ENCODE measurements at regions not wholly inside any gene's neighbourhood (a gene's known extent, or its start where the extent isn't known, plus 50 kb on each side); places are given as distances from the start of the nearest gene placed in this dataset.
A peak's percentile ranks its signal among the peaks of the same experiment; 100 is the strongest.
"Not testable (repeated sequence)": the region's sequence is repeated elsewhere in the genome, so short reads cannot be mapped to it uniquely, and the experiment has no call there.

GRCh38 chr9:62864481-62865469 is 1674.9 kb downstream of the SPATA31A7 start:
- peak overlapping the region; percentile 66 for H3K4me2 ChIP-seq

DNA sequence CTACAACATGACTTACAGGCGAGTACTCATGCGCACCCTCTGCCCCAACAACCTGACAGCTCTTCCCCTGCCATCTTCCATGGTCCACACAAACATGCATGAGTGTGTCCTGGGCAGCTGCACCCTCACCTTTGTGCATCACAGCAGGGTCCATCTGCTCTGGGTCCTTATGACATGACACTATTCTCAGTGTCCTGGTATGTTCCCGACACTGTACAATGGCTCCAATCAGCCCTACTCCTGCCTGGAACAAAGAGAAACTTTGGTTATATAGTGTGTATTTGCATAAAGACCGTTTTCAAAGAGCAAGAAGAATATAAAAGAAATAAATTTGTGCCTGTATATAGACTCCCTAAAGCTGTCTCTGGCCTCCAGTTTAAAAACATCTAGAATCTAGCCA is 1679.2 kb downstream of the SPATA31A7 start:
- not testable (repeated sequence) for H3K4me2 ChIP-seq; H2AFZ ChIP-seq; DNase-seq (ENCODE audit: low spot score); H3K36me3 ChIP-seq (replicated peaks; ENCODE audit: insufficient read depth, low read depth); H4K20me1 ChIP-seq (ENCODE audit: insufficient read depth, poor library complexity, severe bottlenecking); H3K4me1 ChIP-seq (ENCODE audit: insufficient read depth); H3K79me2 ChIP-seq; H3K4me3 ChIP-seq; H3K27ac ChIP-seq; H3K9me2 ChIP-seq (replicated peaks; ENCODE audit: insufficient read depth); H3K9me3 ChIP-seq (ENCODE audit: low read depth)
- peaks cover 62% of the 10 kb centered on the region for H3K27me3 ChIP-seq
- 76% methylated on average over 4 of the region's 4 CpGs for WGBS (ENCODE audit: low lambda C conversion rate, missing lambda C conversion rate)

More at GRCh38 chr9:62864481-62865469, 1674.9 kb downstream of the SPATA31A7 start:
- not testable (repeated sequence) for H3K9me3 ChIP-seq (ENCODE audit: low read depth); H3K27ac ChIP-seq; H3K9me2 ChIP-seq (replicated peaks; ENCODE audit: insufficient read depth); H3K4me1 ChIP-seq (ENCODE audit: insufficient read depth); H4K20me1 ChIP-seq (ENCODE audit: insufficient read depth, poor library complexity, severe bottlenecking); H3K36me3 ChIP-seq (replicated peaks; ENCODE audit: insufficient read depth, low read depth); H2AFZ ChIP-seq; H3K79me2 ChIP-seq; H3K4me3 ChIP-seq
- peak; percentile 41 for DNase-seq (ENCODE audit: low spot score)
- WGBS (ENCODE audit: low lambda C conversion rate, missing lambda C conversion rate) = 9% methylated on average over 28 of the region's 28 CpGs
- peaks cover 59% of the 10 kb centered on the region for H3K27me3 ChIP-seq
- TF ChIP-seq EZH2 (IDR thresholded peaks at IDR 0.05; ENCODE audit: borderline replicate concordance) = peak; percentile 45

GRCh38 chr9:62871765-62872164 is 1681.9 kb downstream of the SPATA31A7 start:
- H3K4me3 ChIP-seq; DNase-seq (ENCODE audit: low spot score); H3K9me2 ChIP-seq (replicated peaks; ENCODE audit: insufficient read depth); H3K4me2 ChIP-seq; H2AFZ ChIP-seq; H3K79me2 ChIP-seq; H3K27ac ChIP-seq; H4K20me1 ChIP-seq (ENCODE audit: insufficient read depth, poor library complexity, severe bottlenecking); H3K9me3 ChIP-seq (ENCODE audit: low read depth); H3K36me3 ChIP-seq (replicated peaks; ENCODE audit: insufficient read depth, low read depth); H3K4me1 ChIP-seq (ENCODE audit: insufficient read depth): not testable (repeated sequence)
- 39% methylated on average over 1 of the region's 1 CpG for WGBS (ENCODE audit: low lambda C conversion rate, missing lambda C conversion rate)
- peaks cover 49% of the 10 kb centered on the region for H3K27me3 ChIP-seq

- H3K4me3 ChIP-seq; H3K4me1 ChIP-seq (ENCODE audit: insufficient read depth); H3K79me2 ChIP-seq; H3K27ac ChIP-seq; H4K20me1 ChIP-seq (ENCODE audit: insufficient read depth, poor library complexity, severe bottlenecking); H3K4me2 ChIP-seq; DNase-seq (ENCODE audit: low spot score); H3K9me2 ChIP-seq (replicated peaks; ENCODE audit: insufficient read depth); H2AFZ ChIP-seq; H3K9me3 ChIP-seq (ENCODE audit: low read depth); H3K36me3 ChIP-seq (replicated peaks; ENCODE audit: insufficient read depth, low read depth): not testable (repeated sequence)
- H3K27me3 ChIP-seq = peaks cover 39% of the 10 kb centered on the region
- WGBS (ENCODE audit: low lambda C conversion rate, missing lambda C conversion rate) = 50% methylated on average over 10 of the region's 10 CpGs
These were observed 1684.4 kb downstream of the SPATA31A7 start for GRCh38 chr9:62874213-62874612.

DNA sequence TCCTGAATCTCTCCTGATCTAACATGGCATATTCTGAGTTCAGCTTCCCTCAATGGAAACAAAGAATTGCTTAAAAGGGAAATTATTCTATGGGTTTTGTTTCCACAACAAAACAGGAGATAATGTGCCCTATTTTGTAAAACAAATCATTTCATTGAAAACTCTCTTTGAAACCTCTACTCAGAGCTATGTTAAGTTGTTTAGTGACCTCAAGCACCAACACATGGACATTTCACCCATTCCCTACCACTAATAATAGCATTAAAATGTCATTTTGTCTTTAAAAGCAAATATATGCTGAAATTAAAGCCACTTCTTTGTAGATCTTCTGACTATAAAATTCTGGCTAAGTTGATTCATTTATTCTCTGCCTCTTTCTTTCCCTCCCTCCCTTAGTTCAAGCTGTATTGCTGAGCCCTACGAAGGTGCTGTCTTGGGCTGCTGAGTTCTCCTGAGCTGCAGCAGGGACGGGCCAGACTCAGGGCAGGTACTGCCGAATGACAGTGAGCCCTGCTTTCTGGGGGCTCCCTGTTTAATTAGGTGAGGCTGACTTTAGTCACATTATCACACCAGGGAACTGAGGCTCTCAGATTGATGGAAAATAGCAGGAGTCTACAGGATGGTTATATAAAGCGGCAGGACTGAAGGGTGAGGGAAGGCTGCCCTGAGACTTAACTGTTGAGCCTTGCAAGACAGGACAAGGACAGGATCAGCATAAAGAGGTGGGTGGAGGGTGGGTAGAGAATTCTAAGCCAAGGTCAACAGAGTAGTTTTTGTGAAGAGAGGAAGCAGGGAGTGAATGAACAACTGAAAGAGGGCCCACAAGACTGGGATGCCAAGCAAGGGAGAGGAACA is 1685.1 kb downstream of the SPATA31A7 start:
- H3K79me2 ChIP-seq; H3K27ac ChIP-seq; H2AFZ ChIP-seq; DNase-seq (ENCODE audit: low spot score); H3K9me3 ChIP-seq (ENCODE audit: low read depth); H3K9me2 ChIP-seq (replicated peaks; ENCODE audit: insufficient read depth); H3K4me1 ChIP-seq (ENCODE audit: insufficient read depth); H3K4me2 ChIP-seq; H3K36me3 ChIP-seq (replicated peaks; ENCODE audit: insufficient read depth, low read depth); H4K20me1 ChIP-seq (ENCODE audit: insufficient read depth, poor library complexity, severe bottlenecking); H3K4me3 ChIP-seq: not testable (repeated sequence)
- 26% methylated on average over 4 of the region's 4 CpGs for WGBS (ENCODE audit: low lambda C conversion rate, missing lambda C conversion rate)
- peaks cover 39% of the 10 kb centered on the region for H3K27me3 ChIP-seq

GRCh38 chr9:62877552-62877951 is 1687.7 kb downstream of the SPATA31A7 start:
- H2AFZ ChIP-seq; DNase-seq (ENCODE audit: low spot score); H3K4me1 ChIP-seq (ENCODE audit: insufficient read depth); H3K36me3 ChIP-seq (replicated peaks; ENCODE audit: insufficient read depth, low read depth); H3K27ac ChIP-seq; H4K20me1 ChIP-seq (ENCODE audit: insufficient read depth, poor library complexity, severe bottlenecking); H3K79me2 ChIP-seq; H3K9me3 ChIP-seq (ENCODE audit: low read depth); H3K4me3 ChIP-seq; H3K9me2 ChIP-seq (replicated peaks; ENCODE audit: insufficient read depth); H3K4me2 ChIP-seq: not testable (repeated sequence)
- peaks cover 33% of the 10 kb centered on the region for H3K27me3 ChIP-seq

GRCh38 chr9:62877987-62878386 is 1688.2 kb downstream of the SPATA31A7 start:
- H3K27me3 ChIP-seq = peaks cover 33% of the 10 kb centered on the region
- H3K4me2 ChIP-seq = not testable (repeated sequence)
- 63% methylated on average over 7 of the region's 7 CpGs for WGBS (ENCODE audit: low lambda C conversion rate, missing lambda C conversion rate)

DNA sequence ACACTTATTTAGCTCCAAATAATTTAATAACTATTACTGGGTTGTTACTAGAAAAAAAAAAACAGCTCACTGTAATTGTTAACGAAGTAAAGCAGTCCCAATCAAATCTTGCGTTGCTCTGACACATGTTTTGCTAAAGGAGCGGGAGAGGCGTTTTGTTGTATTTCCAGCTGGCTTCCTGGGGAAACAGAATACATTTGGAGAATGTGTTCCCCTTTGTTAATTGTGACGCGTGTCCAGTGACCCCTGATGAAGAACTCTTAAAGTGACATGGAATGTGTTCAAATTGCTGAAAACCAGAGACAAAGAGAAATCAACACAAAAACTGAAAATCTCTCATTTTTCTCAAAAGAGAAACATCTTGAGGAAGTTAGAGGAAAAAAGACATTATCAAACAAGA is 1690.6 kb downstream of the SPATA31A7 start:
- H3K79me2 ChIP-seq; H3K9me3 ChIP-seq (ENCODE audit: low read depth); H3K4me3 ChIP-seq; H3K36me3 ChIP-seq (replicated peaks; ENCODE audit: insufficient read depth, low read depth); H4K20me1 ChIP-seq (ENCODE audit: insufficient read depth, poor library complexity, severe bottlenecking); H3K4me2 ChIP-seq; H3K4me1 ChIP-seq (ENCODE audit: insufficient read depth); H3K27ac ChIP-seq; H2AFZ ChIP-seq; H3K9me2 ChIP-seq (replicated peaks; ENCODE audit: insufficient read depth): not testable (repeated sequence)
- peak; percentile 3 for DNase-seq (ENCODE audit: low spot score)
- WGBS (ENCODE audit: low lambda C conversion rate, missing lambda C conversion rate) = 70% methylated on average over 6 of the region's 6 CpGs
- peaks cover 19% of the 10 kb centered on the region for H3K27me3 ChIP-seq

More at GRCh38 chr9:62877987-62878386, 1688.2 kb downstream of the SPATA31A7 start:
- H3K79me2 ChIP-seq; H3K4me1 ChIP-seq (ENCODE audit: insufficient read depth); H3K36me3 ChIP-seq (replicated peaks; ENCODE audit: insufficient read depth, low read depth); H4K20me1 ChIP-seq (ENCODE audit: insufficient read depth, poor library complexity, severe bottlenecking); H3K9me2 ChIP-seq (replicated peaks; ENCODE audit: insufficient read depth); H3K9me3 ChIP-seq (ENCODE audit: low read depth); H3K27ac ChIP-seq; DNase-seq (ENCODE audit: low spot score); H2AFZ ChIP-seq; H3K4me3 ChIP-seq: not testable (repeated sequence)
